ENCODE measurements at regions not wholly inside any gene's neighbourhood (a gene's known extent, or its start where the extent isn't known, plus 50 kb on each side); places are given as distances from the start of the nearest gene placed in this dataset.

GRCh38 chr1:190908246-190908645, 430.6 kb upstream of the BRINP3 start:
- TF ChIP-seq EZH2 (conservative IDR thresholded peaks at IDR 0.05; ENCODE audit: low read depth, low read length): no peak
- TF ChIP-seq TCF7L2 (IDR thresholded peaks at IDR 0.05; ENCODE audit: low read depth, low read length): no peak
- no peak for TF ChIP-seq ZNF121 (CRISPR knock-in tag; IDR thresholded peaks at IDR 0.05)
- no peak for TF ChIP-seq MXD4 (CRISPR knock-in tag; IDR thresholded peaks at IDR 0.05)
- TF ChIP-seq MAFG (CRISPR knock-in tag; IDR thresholded peaks at IDR 0.05): no peak
- no peak for TF ChIP-seq CTCF (CRISPR knock-in tag; IDR thresholded peaks at IDR 0.05)
- no peak for TF ChIP-seq GATAD1 (CRISPR knock-in tag; IDR thresholded peaks at IDR 0.05)
- no peak for TF ChIP-seq XRCC5 (optimal IDR thresholded peaks at IDR 0.05; ENCODE audit: low read length)
- TF ChIP-seq ZNF784 (CRISPR knock-in tag; IDR thresholded peaks at IDR 0.05; ENCODE audit: borderline replicate concordance): no peak
- no peak for TF ChIP-seq ZNF205 (CRISPR knock-in tag; IDR thresholded peaks at IDR 0.05)
- no peak for TF ChIP-seq PHF8 (CRISPR knock-in tag; IDR thresholded peaks at IDR 0.05)
- no peak for TF ChIP-seq ZFY (CRISPR knock-in tag; IDR thresholded peaks at IDR 0.05)
- TF ChIP-seq ZNF530 (CRISPR knock-in tag; IDR thresholded peaks at IDR 0.05; ENCODE audit: low read depth): no peak

All from HepG2 (cell line).